Subcutaneous abdominal adipose tissue (tissue), 5 donors: ENCODE measurements at regions not wholly inside any gene's neighbourhood (a gene's known extent, or its start where the extent isn't known, plus 50 kb on each side); places are given as distances from the start of the nearest gene placed in this dataset.

Experiments used
- H3K27ac ChIP-seq: one replicate; pipeline ENCODE4 v1.7.0; 2013; ENCODE audit warnings: low read depth, mild to moderate bottlenecking, inconsistent platforms, low read length, moderate library complexity
- H3K27me3 ChIP-seq, 5 donors: one replicate each; pipeline ENCODE4 v1.7.0; 2013; ENCODE audit warnings: low read length in 5 of 5, inconsistent platforms in 1 of 5; ENCODE audit not compliant: control insufficient read depth in 5 of 5, insufficient read depth in 4 of 5
- H3K36me3 ChIP-seq, 5 donors: one replicate each; pipeline ENCODE4 v1.7.0; 2013; ENCODE audit warnings: low read length in 5 of 5; ENCODE audit not compliant: control insufficient read depth in 5 of 5, insufficient read depth in 5 of 5
- H3K4me1 ChIP-seq, 5 donors: one replicate each; pipeline ENCODE4 v1.7.0; 2013; ENCODE audit warnings: low read length in 5 of 5, mild to moderate bottlenecking in 3 of 5, moderate library complexity in 1 of 5; ENCODE audit not compliant: control insufficient read depth in 5 of 5, insufficient read depth in 5 of 5
- H3K4me3 ChIP-seq, 5 donors: one replicate each; pipeline ENCODE4 v1.7.0; 2013; ENCODE audit warnings: low read length in 5 of 5, low read depth in 1 of 5
- H3K9ac ChIP-seq, 5 donors: one replicate each; pipeline ENCODE4 v1.7.0; 2013; ENCODE audit warnings: low read length in 5 of 5, mild to moderate bottlenecking in 4 of 5, moderate library complexity in 3 of 5
- H3K9me3 ChIP-seq, 5 donors: one replicate each; pipeline ENCODE4 v1.7.0; 2013; ENCODE audit warnings: low read length in 5 of 5; ENCODE audit not compliant: control insufficient read depth in 5 of 5
- donor health status: healthy.
- donor health status: healthy.
- donor health status: healthy.
- donor health status: healthy.
- donor health status: healthy.

GRCh38 chr6:105757512-105758200 lies 328.5 kb upstream of the PRDM1 start:
- H3K9me3 ChIP-seq: no peaks in the 10 kb centered on the region
- H3K36me3 ChIP-seq: no peaks in the 10 kb centered on the region
- peaks cover 0 to 4% (median 0%) of the 10 kb centered on the region in 5 donors for H3K4me1 ChIP-seq
- no peaks in the 10 kb centered on the region for H3K27me3 ChIP-seq
- no peak overlapping the region for H3K9ac ChIP-seq
- H3K4me3 ChIP-seq: no peak overlapping the region
- H3K27ac ChIP-seq: no peak overlapping the region

DNA sequence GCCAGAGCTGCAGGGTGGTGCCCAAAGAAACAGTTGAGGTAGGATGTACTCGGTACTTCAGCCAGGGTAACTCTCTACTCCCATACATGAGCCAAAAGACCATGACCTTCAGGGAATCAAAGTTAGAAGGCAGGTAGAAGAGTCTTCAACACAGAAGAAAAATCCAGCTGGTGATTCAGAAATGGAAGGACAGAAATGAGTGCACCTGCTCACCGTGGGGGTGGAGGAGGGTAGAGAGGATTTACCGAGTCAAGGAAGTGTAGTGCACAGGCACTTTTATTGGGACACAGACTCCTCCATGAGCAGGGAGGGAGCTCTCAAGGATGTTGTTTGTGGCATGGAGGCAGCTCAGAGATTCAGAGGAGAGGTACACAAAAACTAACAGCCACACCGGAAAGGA lies 330.3 kb upstream of the PRDM1 start:
- no peak overlapping the region for H3K9ac ChIP-seq
- H3K36me3 ChIP-seq: no peaks in the 10 kb centered on the region
- peaks cover 0 to 4% (median 0%) of the 10 kb centered on the region in 5 donors for H3K4me1 ChIP-seq
- no peak overlapping the region for H3K27ac ChIP-seq
- no peaks in the 10 kb centered on the region for H3K27me3 ChIP-seq
- H3K4me3 ChIP-seq: no peak overlapping the region
- H3K9me3 ChIP-seq: no peaks in the 10 kb centered on the region

DNA sequence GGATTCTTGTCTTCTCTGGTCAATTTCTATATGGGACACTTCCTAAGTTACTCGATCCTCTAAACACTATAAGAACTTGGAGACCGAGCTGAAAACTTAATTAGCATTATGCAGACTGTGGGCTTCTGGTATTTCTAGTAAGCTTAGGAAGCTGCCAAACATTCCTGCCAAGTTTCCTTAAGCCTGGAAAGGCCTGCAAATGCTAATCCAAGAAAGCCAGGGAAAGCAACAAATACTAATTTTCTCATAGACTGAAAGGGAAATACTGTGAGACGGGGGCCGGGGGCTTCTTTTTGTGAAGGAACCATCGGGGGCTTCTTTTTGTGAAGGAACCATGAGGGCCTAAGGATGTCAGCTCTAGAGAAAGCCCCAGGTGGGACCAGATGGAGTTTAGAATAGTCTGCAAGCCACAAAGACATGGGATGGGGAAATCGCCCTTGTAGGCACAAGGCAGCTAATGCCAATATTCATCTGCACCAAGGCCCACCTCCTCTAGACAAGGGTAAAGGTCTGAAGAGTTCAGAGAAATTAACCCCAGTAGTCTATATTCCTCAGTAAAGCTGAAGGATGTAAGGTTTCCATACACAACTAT lies 332.4 kb upstream of the PRDM1 start:
- H3K9ac ChIP-seq: no peak overlapping the region
- H3K27me3 ChIP-seq: no peaks in the 10 kb centered on the region
- peaks cover 0 to 4% (median 0%) of the 10 kb centered on the region in 5 donors for H3K4me1 ChIP-seq
- H3K4me3 ChIP-seq: no peak overlapping the region
- no peak overlapping the region for H3K27ac ChIP-seq
- H3K9me3 ChIP-seq: no peaks in the 10 kb centered on the region
- no peaks in the 10 kb centered on the region for H3K36me3 ChIP-seq

- H3K27me3 ChIP-seq: no peaks in the 10 kb centered on the region
These were observed 332.9 kb upstream of the PRDM1 start for GRCh38 chr6:105753207-105753606.

DNA sequence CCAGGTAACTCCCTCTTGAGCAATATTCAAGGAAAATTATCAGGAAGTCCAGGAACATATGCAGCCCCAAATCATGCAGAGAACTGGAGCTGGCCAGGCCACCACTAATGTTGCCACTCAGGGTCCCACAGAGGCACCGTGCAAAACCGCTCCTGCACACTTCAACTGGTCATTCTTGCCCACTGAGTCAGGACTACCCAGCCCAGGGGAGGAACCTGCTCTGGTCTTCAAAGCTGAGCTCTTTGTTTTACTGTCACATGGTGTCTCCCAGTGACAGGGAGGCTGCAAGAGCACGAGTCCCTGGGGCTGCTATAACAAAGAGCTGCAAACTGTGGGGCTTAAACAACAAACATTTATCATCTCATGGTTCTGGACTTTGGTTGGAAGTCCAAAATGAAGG lies 336.0 kb upstream of the PRDM1 start:
- Histone ChIP-seq H3K4me3 (no peak overlapping the region), H3K9me3 (no peaks in the 10 kb centered on the region), H3K27me3 (no peaks in the 10 kb centered on the region), H3K27ac (no peak overlapping the region), H3K9ac (no peak overlapping the region), H3K4me1 (peaks cover 0 to 4% (median 0%) of the 10 kb centered on the region in 5 donors), H3K36me3 (no peaks in the 10 kb centered on the region)

More at GRCh38 chr6:105753207-105753606, 332.9 kb upstream of the PRDM1 start:
- no peak overlapping the region for H3K9ac ChIP-seq
- no peak overlapping the region for H3K27ac ChIP-seq
- H3K4me1 ChIP-seq: peaks cover 0 to 4% (median 0%) of the 10 kb centered on the region in 5 donors
- H3K36me3 ChIP-seq: no peaks in the 10 kb centered on the region
- no peak overlapping the region for H3K4me3 ChIP-seq
- H3K9me3 ChIP-seq: no peaks in the 10 kb centered on the region

DNA sequence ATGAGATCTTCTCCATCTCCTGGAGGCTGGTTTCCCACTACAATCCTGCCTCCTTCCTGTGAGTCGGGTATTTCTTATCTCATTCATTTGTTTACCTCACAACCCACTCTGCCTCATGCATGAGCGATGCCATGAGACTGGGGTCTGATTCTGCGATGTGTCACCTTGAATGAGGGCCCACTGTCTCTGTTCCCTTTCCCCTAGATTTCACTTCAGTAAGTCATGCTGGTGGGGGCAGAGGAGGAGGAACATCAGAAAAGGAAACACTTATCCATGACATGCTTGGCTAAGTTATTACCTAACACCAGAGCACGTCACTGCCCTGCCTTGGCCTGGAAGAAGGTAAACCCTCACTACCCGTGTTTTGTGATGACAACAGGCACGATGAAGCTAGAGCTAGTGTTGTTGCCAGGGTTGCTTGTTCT lies 337.4 kb upstream of the PRDM1 start:
- H3K9me3 ChIP-seq: no peaks in the 10 kb centered on the region
- H3K27me3 ChIP-seq: no peaks in the 10 kb centered on the region
- H3K4me1 ChIP-seq: peaks cover 0 to 3% (median 0%) of the 10 kb centered on the region in 5 donors
- H3K27ac ChIP-seq: no peak overlapping the region
- no peaks in the 10 kb centered on the region for H3K36me3 ChIP-seq
- no peak overlapping the region for H3K9ac ChIP-seq
- H3K4me3 ChIP-seq: no peak overlapping the region

- H3K27me3 ChIP-seq: no peaks in the 10 kb centered on the region
- H3K27ac ChIP-seq: no peak overlapping the region
- no peaks in the 10 kb centered on the region for H3K9me3 ChIP-seq
These were observed 338.2 kb upstream of the PRDM1 start for GRCh38 chr6:105747823-105748405.

GRCh38 chr6:105746509-105746908 lies 339.6 kb upstream of the PRDM1 start:
- Histone ChIP-seq H3K9ac (no peak overlapping the region), H3K4me3 (no peak overlapping the region), H3K36me3 (no peaks in the 10 kb centered on the region), H3K9me3 (no peaks in the 10 kb centered on the region), H3K27ac (no peak overlapping the region), H3K27me3 (no peaks in the 10 kb centered on the region), H3K4me1 (peaks cover 0 to 3% (median 0%) of the 10 kb centered on the region in 5 donors)

More at GRCh38 chr6:105747823-105748405, 338.2 kb upstream of the PRDM1 start:
- Histone ChIP-seq H3K4me3 (no peak overlapping the region), H3K36me3 (no peaks in the 10 kb centered on the region), H3K9ac (no peak overlapping the region), H3K4me1 (peaks cover 0 to 3% (median 0%) of the 10 kb centered on the region in 5 donors)

DNA sequence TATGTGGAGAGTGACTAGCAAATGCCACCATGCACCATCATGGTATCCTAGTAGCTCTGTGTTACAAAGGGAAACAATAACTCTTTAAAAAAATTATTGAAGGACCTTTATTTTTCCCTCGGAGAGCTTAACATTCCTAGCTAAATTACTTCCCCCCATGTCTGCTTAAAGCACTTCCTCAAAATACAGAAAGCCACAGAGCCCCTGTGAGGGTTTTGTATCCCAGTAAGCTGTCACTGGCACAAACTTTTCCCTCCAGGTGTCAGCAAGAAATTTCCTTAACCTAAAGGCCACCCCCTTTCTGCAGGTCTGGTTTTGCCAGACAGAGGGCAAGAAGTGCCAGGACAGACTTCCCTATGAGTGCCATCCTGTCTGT lies 340.0 kb upstream of the PRDM1 start:
- no peaks in the 10 kb centered on the region for H3K27me3 ChIP-seq
- H3K27ac ChIP-seq: no peak overlapping the region
- no peak overlapping the region for H3K9ac ChIP-seq
- no peaks in the 10 kb centered on the region for H3K9me3 ChIP-seq
- H3K4me1 ChIP-seq: peaks cover 0 to 3% (median 0%) of the 10 kb centered on the region in 5 donors
- H3K4me3 ChIP-seq: no peak overlapping the region
- no peaks in the 10 kb centered on the region for H3K36me3 ChIP-seq

DNA sequence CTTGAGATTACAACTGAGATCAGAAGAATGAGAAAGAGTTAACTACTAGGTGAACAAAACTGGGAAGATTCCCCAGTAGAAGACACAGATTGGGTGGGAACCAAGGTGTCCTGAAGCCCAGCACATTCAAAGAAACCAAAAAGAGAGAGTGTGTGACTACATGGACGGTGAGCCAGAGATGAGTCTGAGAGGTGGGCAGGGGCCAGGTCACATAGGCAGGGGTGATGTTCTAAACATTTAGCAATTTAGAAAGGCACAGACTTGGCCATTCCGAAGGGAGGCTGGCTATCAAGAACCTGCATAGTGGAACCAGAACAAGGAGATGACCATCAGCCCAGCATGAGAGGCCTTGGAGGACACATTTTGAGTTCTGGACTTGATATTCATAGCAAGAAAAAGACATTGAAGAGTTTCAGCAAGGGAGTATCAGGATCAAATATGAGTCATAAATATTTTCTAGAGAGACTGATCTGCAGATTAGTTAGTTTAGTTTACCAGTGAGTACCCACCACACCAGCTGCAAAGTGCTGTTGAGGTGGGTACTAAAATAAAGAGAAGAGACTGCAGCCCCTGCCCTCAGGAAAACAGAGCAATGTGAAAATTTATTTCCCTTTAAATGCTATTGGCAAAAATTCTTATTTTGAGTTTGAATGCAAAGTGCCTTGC lies 340.5 kb upstream of the PRDM1 start:
- Histone ChIP-seq H3K4me1 (peaks cover 0 to 3% (median 0%) of the 10 kb centered on the region in 5 donors), H3K36me3 (no peaks in the 10 kb centered on the region), H3K4me3 (no peak overlapping the region), H3K27ac (no peak overlapping the region), H3K9me3 (no peaks in the 10 kb centered on the region), H3K27me3 (no peaks in the 10 kb centered on the region), H3K9ac (no peak overlapping the region)
